GM21576 (cell line): ENCODE measurements at regions not wholly inside any gene's neighbourhood (a gene's known extent, or its start where the extent isn't known, plus 50 kb on each side); places are given as distances from the start of the nearest gene placed in this dataset.

ENCODE experiments used
- ATAC-seq: cut with Tn5 transposase; IDR thresholded peaks from one replicate; pipeline ENCODE4 v1.9.1; 2021; ENCODE audit warnings: mild to moderate bottlenecking, moderate library complexity; ENCODE audit not compliant: unreplicated experiment

- ATAC-seq = no peak
Measured at GRCh38 chr4:167645358-167645757, 411.1 kb upstream of the SPOCK3 start.

- ATAC-seq = no peak
Measured at GRCh38 chr4:167652267-167652666, 418.0 kb upstream of the SPOCK3 start.

GRCh38 chr4:167688660-167689142 is 403.6 kb upstream of the ANXA10 start:
- no peak for ATAC-seq

- ATAC-seq = no peak
Measured at GRCh38 chr4:167702391-167702790, 389.9 kb upstream of the ANXA10 start.

GRCh38 chr4:167711517-167711916 is 380.8 kb upstream of the ANXA10 start:
- no peak for ATAC-seq

- ATAC-seq = no peak
Measured at GRCh38 chr4:167713756-167714155, 378.6 kb upstream of the ANXA10 start.

GRCh38 chr4:167715176-167715575 is 377.2 kb upstream of the ANXA10 start:
- ATAC-seq = no peak

- ATAC-seq = no peak
Measured at GRCh38 chr4:167717495-167717894, 374.8 kb upstream of the ANXA10 start.

- no peak for ATAC-seq
Measured at GRCh38 chr4:167721617-167722486, 370.5 kb upstream of the ANXA10 start.

GRCh38 chr4:167722487-167722808 is 369.9 kb upstream of the ANXA10 start:
- no peak for ATAC-seq

- ATAC-seq = no peak
Measured at GRCh38 chr4:167724941-167725340, 367.4 kb upstream of the ANXA10 start.

- no peak for ATAC-seq
Measured at GRCh38 chr4:167730769-167731168, 361.6 kb upstream of the ANXA10 start.

GRCh38 chr4:167745024-167745687 is 347.2 kb upstream of the ANXA10 start:
- ATAC-seq = no peak

GRCh38 chr4:167767281-167767680 is 325.1 kb upstream of the ANXA10 start:
- no peak for ATAC-seq

- no peak for ATAC-seq
Measured at GRCh38 chr4:167774646-167775045, 317.7 kb upstream of the ANXA10 start.

- no peak for ATAC-seq
Measured at GRCh38 chr4:167775375-167775774, 317.0 kb upstream of the ANXA10 start.

GRCh38 chr4:167779280-167779679 is 313.1 kb upstream of the ANXA10 start:
- no peak for ATAC-seq

- no peak for ATAC-seq
Measured at GRCh38 chr4:167779864-167780263, 312.5 kb upstream of the ANXA10 start.

GRCh38 chr4:167784826-167785225 is 307.5 kb upstream of the ANXA10 start:
- ATAC-seq = no peak

GRCh38 chr4:167785523-167785922 is 306.8 kb upstream of the ANXA10 start:
- no peak for ATAC-seq

GRCh38 chr4:167786504-167786903 is 305.8 kb upstream of the ANXA10 start:
- no peak for ATAC-seq

- no peak for ATAC-seq
Measured at GRCh38 chr4:167787231-167787630, 305.1 kb upstream of the ANXA10 start.
